Lower leg skin (tissue), 3 donors: ENCODE measurements at regions not wholly inside any gene's neighbourhood (a gene's known extent, or its start where the extent isn't known, plus 50 kb on each side); places are given as distances from the start of the nearest gene placed in this dataset.

ENCODE experiments used
- POLR2A ChIP-seq, 2 donors: fragments of 450-650 bp; IDR thresholded peaks; one replicate each; pipeline ENCODE4 v1.6.1; 2016 to 2017; ENCODE audit warnings: antibody characterized with exemption in 2 of 2, mild to moderate bottlenecking in 1 of 2, moderate library complexity in 1 of 2
- TF ChIP-seq, protein P1 (sequence below), 3 donors: fragments of 450-650 bp; IDR thresholded peaks; one replicate each; pipeline ENCODE4 v1.5.1; 2016; ENCODE audit warnings: antibody characterized with exemption in 3 of 3, mild to moderate bottlenecking in 3 of 3, moderate library complexity in 2 of 3

GRCh38 chr3:25169151-25169550, 258.9 kb upstream of the RARB start:
- TF ChIP-seq, protein P1, sequence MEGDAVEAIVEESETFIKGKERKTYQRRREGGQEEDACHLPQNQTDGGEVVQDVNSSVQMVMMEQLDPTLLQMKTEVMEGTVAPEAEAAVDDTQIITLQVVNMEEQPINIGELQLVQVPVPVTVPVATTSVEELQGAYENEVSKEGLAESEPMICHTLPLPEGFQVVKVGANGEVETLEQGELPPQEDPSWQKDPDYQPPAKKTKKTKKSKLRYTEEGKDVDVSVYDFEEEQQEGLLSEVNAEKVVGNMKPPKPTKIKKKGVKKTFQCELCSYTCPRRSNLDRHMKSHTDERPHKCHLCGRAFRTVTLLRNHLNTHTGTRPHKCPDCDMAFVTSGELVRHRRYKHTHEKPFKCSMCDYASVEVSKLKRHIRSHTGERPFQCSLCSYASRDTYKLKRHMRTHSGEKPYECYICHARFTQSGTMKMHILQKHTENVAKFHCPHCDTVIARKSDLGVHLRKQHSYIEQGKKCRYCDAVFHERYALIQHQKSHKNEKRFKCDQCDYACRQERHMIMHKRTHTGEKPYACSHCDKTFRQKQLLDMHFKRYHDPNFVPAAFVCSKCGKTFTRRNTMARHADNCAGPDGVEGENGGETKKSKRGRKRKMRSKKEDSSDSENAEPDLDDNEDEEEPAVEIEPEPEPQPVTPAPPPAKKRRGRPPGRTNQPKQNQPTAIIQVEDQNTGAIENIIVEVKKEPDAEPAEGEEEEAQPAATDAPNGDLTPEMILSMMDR (IDR thresholded peaks at IDR 0.05) = no peak
- no peak for TF ChIP-seq POLR2A (IDR thresholded peaks at IDR 0.05)
